ENCODE measurements at regions not wholly inside any gene's neighbourhood (a gene's known extent, or its start where the extent isn't known, plus 50 kb on each side); places are given as distances from the start of the nearest gene placed in this dataset.

DNA sequence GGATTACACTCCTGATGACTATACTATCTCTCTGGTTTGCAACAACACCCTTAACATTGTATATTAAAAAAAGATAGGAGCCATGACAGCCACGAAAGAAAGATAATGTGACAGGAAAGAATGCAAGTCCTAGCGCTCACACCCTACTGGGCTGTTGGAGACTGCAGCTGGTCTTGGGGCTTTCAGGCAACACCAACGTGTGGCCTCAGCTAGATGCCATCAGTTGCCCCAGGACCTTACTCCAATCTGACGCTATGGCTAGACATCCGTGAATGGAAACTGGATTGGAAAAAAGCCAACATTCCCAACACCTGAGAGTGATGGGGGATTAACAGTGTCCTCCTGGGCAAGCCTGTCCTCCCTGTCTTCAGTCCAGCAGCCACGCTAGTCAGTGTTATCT, 357.4 kb upstream of the GULP1 start:
- no peak for TF ChIP-seq EZH2 (IDR thresholded peaks at IDR 0.05; ENCODE audit: insufficient read depth, poor library complexity, severe bottlenecking)
- TF ChIP-seq EZH2phosphoT487 (IDR thresholded peaks at IDR 0.05; ENCODE audit: insufficient read depth, low read depth): no peak
- Histone ChIP-seq H3K9ac (no peak overlapping the region), H2AFZ (no peak overlapping the region), H3K27ac (no peak overlapping the region), H3K4me2 (ENCODE audit: unreplicated experiment) (no peak overlapping the region), H3F3A (ENCODE audit: insufficient read depth) (no peaks in the 10 kb centered on the region), H3K4me1 (ENCODE audit: insufficient read depth) (no peaks in the 10 kb centered on the region), H4K20me1 (ENCODE audit: insufficient read depth) (no peaks in the 10 kb centered on the region), H3K9me2 (ENCODE audit: insufficient read depth) (no peaks in the 10 kb centered on the region), H3K36me3 (ENCODE audit: low read depth) (no peaks in the 10 kb centered on the region), H3K79me2 (ENCODE audit: insufficient read depth) (no peaks in the 10 kb centered on the region), H3K4me3 (no peak overlapping the region), H3K9me3 (ENCODE audit: low read depth) (no peaks in the 10 kb centered on the region), H3K27me3 (replicated peaks; ENCODE audit: insufficient read depth) (no peaks in the 10 kb centered on the region)
- in situ Hi-C loops (cut with MboI): no loop called here
- WGBS, 2 experiments (ENCODE audit: low coverage in 1 of 2, low lambda C conversion rate in 2 of 2, missing lambda C conversion rate in 2 of 2): 49 to 52% methylated on average over 6 of the region's 6 CpGs
- DNase-seq: no peak

DNA sequence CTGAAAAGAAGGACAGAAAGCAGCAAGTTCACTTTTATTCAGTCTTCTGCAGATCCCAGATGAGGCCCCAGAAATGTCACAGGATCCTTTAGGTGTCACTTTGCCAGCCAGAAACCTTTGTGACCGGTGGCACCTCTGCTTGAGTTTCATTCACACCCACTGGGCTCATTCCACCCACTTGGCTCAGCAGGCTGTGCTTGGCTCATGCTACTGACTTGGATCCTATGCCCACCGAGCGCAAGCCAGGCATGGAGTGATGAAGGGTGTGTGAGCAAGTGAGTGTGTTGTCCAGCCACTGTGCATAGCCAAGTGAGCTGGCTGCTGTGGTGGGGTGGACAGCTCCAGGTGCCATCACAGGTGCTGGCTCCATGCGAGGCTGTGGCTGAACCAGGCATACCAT, 357.0 kb upstream of the GULP1 start:
- Histone ChIP-seq H3F3A (ENCODE audit: insufficient read depth) (no peaks in the 10 kb centered on the region), H3K9me3 (ENCODE audit: low read depth) (no peaks in the 10 kb centered on the region), H3K79me2 (ENCODE audit: insufficient read depth) (no peaks in the 10 kb centered on the region), H3K9ac (no peak overlapping the region), H3K4me1 (ENCODE audit: insufficient read depth) (no peaks in the 10 kb centered on the region), H3K27ac (no peak overlapping the region), H4K20me1 (ENCODE audit: insufficient read depth) (no peaks in the 10 kb centered on the region), H3K9me2 (ENCODE audit: insufficient read depth) (no peaks in the 10 kb centered on the region), H3K4me2 (ENCODE audit: unreplicated experiment) (no peak overlapping the region), H3K36me3 (ENCODE audit: low read depth) (no peaks in the 10 kb centered on the region), H3K27me3 (replicated peaks; ENCODE audit: insufficient read depth) (no peaks in the 10 kb centered on the region), H3K4me3 (no peak overlapping the region), H2AFZ (no peak overlapping the region)
- WGBS, 2 experiments (ENCODE audit: low coverage in 1 of 2, low lambda C conversion rate in 2 of 2, missing lambda C conversion rate in 2 of 2): 33 to 36% methylated on average over 4 of the region's 4 CpGs
- in situ Hi-C loops (cut with MboI): no loop called here
- no peak for DNase-seq
- TF ChIP-seq EZH2 (IDR thresholded peaks at IDR 0.05; ENCODE audit: insufficient read depth, poor library complexity, severe bottlenecking) (no peak), EZH2phosphoT487 (IDR thresholded peaks at IDR 0.05; ENCODE audit: insufficient read depth, low read depth) (no peak)

DNA sequence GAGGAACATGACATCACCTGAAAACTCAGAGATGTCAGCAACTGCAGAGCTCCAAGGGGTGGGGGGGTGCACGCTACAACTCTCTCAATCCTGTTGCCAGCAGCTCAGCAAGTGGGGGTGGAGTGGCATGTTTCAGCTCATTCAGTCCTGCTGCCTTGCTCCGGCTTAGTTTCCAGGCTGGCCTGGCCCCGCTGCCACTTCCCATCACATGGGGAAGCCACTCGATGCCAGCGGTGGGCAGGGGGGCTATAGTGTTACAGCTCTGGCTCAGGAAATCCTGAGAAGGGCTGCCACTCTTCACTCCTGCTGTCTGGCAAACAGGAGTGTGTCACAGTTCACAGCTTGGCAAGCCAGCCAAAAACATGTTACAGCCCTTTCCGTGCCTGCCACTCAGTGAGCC, 356.5 kb upstream of the GULP1 start:
- Histone ChIP-seq H3K9me2 (ENCODE audit: insufficient read depth) (no peaks in the 10 kb centered on the region), H3K27me3 (replicated peaks; ENCODE audit: insufficient read depth) (no peaks in the 10 kb centered on the region), H3F3A (ENCODE audit: insufficient read depth) (no peaks in the 10 kb centered on the region), H3K4me1 (ENCODE audit: insufficient read depth) (no peaks in the 10 kb centered on the region), H4K20me1 (ENCODE audit: insufficient read depth) (no peaks in the 10 kb centered on the region), H3K79me2 (ENCODE audit: insufficient read depth) (no peaks in the 10 kb centered on the region), H3K36me3 (ENCODE audit: low read depth) (no peaks in the 10 kb centered on the region), H3K4me2 (ENCODE audit: unreplicated experiment) (no peak overlapping the region), H3K27ac (no peak overlapping the region), H3K9me3 (ENCODE audit: low read depth) (no peaks in the 10 kb centered on the region), H3K4me3 (no peak overlapping the region), H3K9ac (no peak overlapping the region), H2AFZ (no peak overlapping the region)
- in situ Hi-C loops (cut with MboI): no loop called here
- DNase-seq: no peak
- TF ChIP-seq EZH2phosphoT487 (IDR thresholded peaks at IDR 0.05; ENCODE audit: insufficient read depth, low read depth): no peak
- no peak for TF ChIP-seq EZH2 (IDR thresholded peaks at IDR 0.05; ENCODE audit: insufficient read depth, poor library complexity, severe bottlenecking)
- 84 to 87% methylated on average over 6 of the region's 6 CpGs for WGBS, 2 experiments (ENCODE audit: low coverage in 1 of 2, low lambda C conversion rate in 2 of 2, missing lambda C conversion rate in 2 of 2)

DNA sequence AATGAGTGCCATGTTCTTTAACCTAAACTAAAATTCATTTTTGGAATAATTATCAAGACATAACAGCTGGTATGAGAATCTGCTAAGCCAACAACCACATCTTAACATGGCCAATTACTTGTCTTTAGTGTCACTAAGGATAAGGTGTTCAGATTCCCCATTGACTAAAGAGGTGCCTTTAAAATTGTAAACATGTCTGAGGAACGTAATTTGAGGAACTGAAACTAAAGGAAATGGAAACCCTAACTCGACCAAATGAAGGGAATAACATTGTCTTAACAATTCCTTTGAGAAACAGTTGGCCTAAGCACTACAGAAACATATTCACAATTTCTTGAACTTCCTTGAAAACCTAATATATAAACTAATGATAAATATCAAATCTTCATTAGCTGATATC, 355.4 kb upstream of the GULP1 start:
- H3K27ac ChIP-seq: no peak overlapping the region
- H3K36me3 ChIP-seq (ENCODE audit: low read depth): no peaks in the 10 kb centered on the region
- H3F3A ChIP-seq (ENCODE audit: insufficient read depth): no peaks in the 10 kb centered on the region
- 48 to 54% methylated on average over 2 of the region's 2 CpGs for WGBS, 2 experiments (ENCODE audit: low coverage in 1 of 2, low lambda C conversion rate in 2 of 2, missing lambda C conversion rate in 2 of 2)
- TF ChIP-seq EZH2phosphoT487 (IDR thresholded peaks at IDR 0.05; ENCODE audit: insufficient read depth, low read depth) (no peak), EZH2 (IDR thresholded peaks at IDR 0.05; ENCODE audit: insufficient read depth, poor library complexity, severe bottlenecking) (no peak)
- DNase-seq: no peak
- H3K9me2 ChIP-seq (ENCODE audit: insufficient read depth): no peaks in the 10 kb centered on the region
- no peak overlapping the region for H3K4me3 ChIP-seq
- H3K9ac ChIP-seq: no peak overlapping the region
- H3K79me2 ChIP-seq (ENCODE audit: insufficient read depth): no peaks in the 10 kb centered on the region
- in situ Hi-C loops (cut with MboI): no loop called here
- H3K9me3 ChIP-seq (ENCODE audit: low read depth): no peaks in the 10 kb centered on the region
- no peak overlapping the region for H2AFZ ChIP-seq
- no peaks in the 10 kb centered on the region for H3K4me1 ChIP-seq (ENCODE audit: insufficient read depth)
- no peaks in the 10 kb centered on the region for H3K27me3 ChIP-seq (replicated peaks; ENCODE audit: insufficient read depth)
- no peak overlapping the region for H3K4me2 ChIP-seq (ENCODE audit: unreplicated experiment)
- H4K20me1 ChIP-seq (ENCODE audit: insufficient read depth): no peaks in the 10 kb centered on the region

DNA sequence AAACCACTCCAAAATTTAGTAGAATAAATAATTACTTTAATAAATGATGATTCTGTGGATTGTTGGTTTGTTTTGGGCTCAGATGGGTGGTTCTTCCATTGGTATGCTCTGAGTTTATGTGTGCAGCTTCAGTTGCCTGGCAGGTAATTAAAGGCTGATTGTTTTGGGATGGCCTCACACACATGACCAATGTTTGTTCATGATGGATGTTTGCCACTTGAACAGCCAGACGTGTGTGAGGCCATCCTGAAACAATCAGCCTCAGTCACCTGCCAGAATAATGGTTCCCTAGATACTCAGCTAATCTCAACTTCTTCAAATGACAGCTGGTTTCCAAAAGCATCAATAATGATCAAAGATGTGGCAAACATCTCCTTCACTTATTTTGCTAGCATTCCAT, 352.5 kb upstream of the GULP1 start:
- no peak overlapping the region for H3K9ac ChIP-seq
- no peaks in the 10 kb centered on the region for H3F3A ChIP-seq (ENCODE audit: insufficient read depth)
- no peak overlapping the region for H2AFZ ChIP-seq
- no peak overlapping the region for H3K4me2 ChIP-seq (ENCODE audit: unreplicated experiment)
- H3K79me2 ChIP-seq (ENCODE audit: insufficient read depth): no peaks in the 10 kb centered on the region
- no peaks in the 10 kb centered on the region for H3K4me1 ChIP-seq (ENCODE audit: insufficient read depth)
- H3K9me2 ChIP-seq (ENCODE audit: insufficient read depth): no peaks in the 10 kb centered on the region
- H4K20me1 ChIP-seq (ENCODE audit: insufficient read depth): no peaks in the 10 kb centered on the region
- H3K27ac ChIP-seq: no peak overlapping the region
- no peak overlapping the region for H3K4me3 ChIP-seq
- DNase-seq: no peak
- H3K27me3 ChIP-seq (replicated peaks; ENCODE audit: insufficient read depth): no peaks in the 10 kb centered on the region
- no peaks in the 10 kb centered on the region for H3K9me3 ChIP-seq (ENCODE audit: low read depth)
- WGBS, 2 experiments (ENCODE audit: low coverage in 1 of 2, low lambda C conversion rate in 2 of 2, missing lambda C conversion rate in 2 of 2): 30 to 43% methylated on average over 1 of the region's 1 CpG
- in situ Hi-C loops (cut with MboI): no loop called here
- H3K36me3 ChIP-seq (ENCODE audit: low read depth): no peaks in the 10 kb centered on the region
- TF ChIP-seq EZH2 (IDR thresholded peaks at IDR 0.05; ENCODE audit: insufficient read depth, poor library complexity, severe bottlenecking) (no peak), EZH2phosphoT487 (IDR thresholded peaks at IDR 0.05; ENCODE audit: insufficient read depth, low read depth) (no peak)

Data from GM23248 (cell line).